GM13977 (cell line): ENCODE measurements at regions not wholly inside any gene's neighbourhood (a gene's known extent, or its start where the extent isn't known, plus 50 kb on each side); places are given as distances from the start of the nearest gene placed in this dataset.
A peak's percentile ranks its signal among the peaks of the same experiment; 100 is the strongest.
"Not testable (repeated sequence)": the region's sequence is repeated elsewhere in the genome, so short reads cannot be mapped to it uniquely, and the experiment has no call there.

Experiments
- DNase-seq: peaks from one replicate; pipeline ENCODE4 v3.0.0; 2012; ENCODE audit warnings: low spot score
- CTCF ChIP-seq: IDR thresholded peaks from 2 replicates; pipeline ENCODE4 v1.5.1; 2012; ENCODE audit warnings: mild to moderate bottlenecking, control low read depth; ENCODE audit not compliant: insufficient read depth; ENCODE audit errors: extremely low read depth, missing control alignments
- in situ Hi-C: fragments of 300-500 bp; cut with MboI; formaldehyde crosslinking; loops from one replicate; pipeline ENCODE4 v1.12.0; 2022; ENCODE audit warnings: low sequenced_read_pairs, low pct_unique_long_range_greater_than_20kb, mixed read lengths, inconsistent platforms; ENCODE audit not compliant: unreplicated experiment

DNA sequence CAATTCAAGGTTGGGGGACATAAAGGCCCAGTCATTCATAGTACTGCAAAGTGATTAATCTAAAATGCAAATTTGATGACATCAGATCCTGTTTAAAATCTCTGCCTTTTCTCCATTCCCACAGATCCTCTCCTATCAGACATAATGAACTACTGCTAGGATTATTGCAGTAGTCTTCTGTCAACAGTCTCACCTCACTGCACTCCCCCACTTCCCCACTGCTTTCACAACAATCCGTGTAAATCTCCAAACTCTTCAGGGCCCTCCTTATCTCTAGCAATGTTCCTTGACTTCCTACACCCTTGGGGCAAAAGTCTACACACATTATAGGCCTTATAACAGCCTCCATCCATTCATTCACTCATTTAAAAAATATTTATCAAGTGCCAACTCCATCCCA, 112.4 kb downstream of the KBTBD2 start:
- no peak for DNase-seq
- no peak for TF ChIP-seq CTCF
- in situ Hi-C loops, result no loop called here

- DNase-seq, in situ Hi-C loops: not testable (repeated sequence)
Measured at GRCh38 chr7:32777041-32777666, 114.4 kb downstream of the KBTBD2 start.

DNA sequence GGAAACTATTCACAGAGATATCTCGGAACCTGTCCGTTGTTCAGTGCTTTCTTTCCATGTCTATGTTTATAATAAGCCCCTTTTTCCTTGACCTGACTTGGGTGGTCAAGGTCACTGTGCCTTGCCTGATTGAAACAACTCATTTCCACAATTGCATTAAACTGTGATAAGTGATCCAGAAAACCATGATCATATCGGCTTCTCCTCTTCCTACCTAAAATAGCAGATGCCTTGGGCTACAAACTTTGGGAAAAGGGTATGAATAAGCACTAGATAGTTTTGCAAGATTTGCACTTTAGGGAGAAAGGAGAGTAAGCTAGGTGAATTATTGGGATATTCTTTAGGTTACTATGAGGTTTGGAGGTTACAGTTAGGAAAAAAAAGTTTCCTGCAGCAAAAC, 115.2 kb downstream of the KBTBD2 start:
- in situ Hi-C loops, DNase-seq: not testable (repeated sequence)

DNA sequence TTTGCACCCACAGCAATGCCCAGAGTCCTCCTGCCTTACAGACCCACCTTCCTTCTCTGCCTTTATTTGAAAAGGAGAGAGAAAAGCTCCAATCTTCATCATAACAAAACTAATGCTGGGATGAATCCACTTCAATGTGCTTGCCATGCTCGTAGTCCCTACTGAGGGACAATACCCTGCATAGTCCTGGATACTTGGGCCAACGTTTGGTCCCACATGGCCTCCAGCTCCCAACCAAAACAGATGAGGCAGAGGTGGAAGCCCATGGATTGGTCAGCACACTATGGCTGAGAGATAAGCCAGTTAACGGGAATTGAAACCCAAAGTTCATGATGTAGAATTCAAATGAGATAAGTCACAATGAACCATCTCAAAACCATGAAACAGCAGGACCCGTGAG, 115.8 kb downstream of the KBTBD2 start:
- in situ Hi-C loops, DNase-seq: not testable (repeated sequence)

DNA sequence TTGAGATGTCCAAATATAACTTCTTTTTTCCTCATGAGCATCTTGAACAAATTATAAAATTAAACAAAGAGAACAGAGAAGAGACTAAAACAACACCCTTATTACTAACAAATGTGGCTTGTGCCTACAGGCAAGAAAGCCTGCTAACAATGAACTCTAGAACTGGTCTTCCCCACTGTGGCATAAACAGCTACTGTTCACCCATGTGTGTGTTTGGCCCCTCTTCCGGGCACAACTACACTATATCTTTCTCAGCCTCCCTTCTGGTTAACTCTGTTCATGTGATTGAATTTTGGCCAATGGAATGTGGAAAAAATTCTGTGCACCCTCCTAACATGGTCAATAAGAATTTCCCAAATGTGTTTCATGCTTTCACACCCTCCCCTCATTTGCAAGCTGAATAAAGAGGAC, 117.0 kb downstream of the KBTBD2 start:
- no peak for DNase-seq
- in situ Hi-C loops, result no loop called here
- no peak for TF ChIP-seq CTCF

DNA sequence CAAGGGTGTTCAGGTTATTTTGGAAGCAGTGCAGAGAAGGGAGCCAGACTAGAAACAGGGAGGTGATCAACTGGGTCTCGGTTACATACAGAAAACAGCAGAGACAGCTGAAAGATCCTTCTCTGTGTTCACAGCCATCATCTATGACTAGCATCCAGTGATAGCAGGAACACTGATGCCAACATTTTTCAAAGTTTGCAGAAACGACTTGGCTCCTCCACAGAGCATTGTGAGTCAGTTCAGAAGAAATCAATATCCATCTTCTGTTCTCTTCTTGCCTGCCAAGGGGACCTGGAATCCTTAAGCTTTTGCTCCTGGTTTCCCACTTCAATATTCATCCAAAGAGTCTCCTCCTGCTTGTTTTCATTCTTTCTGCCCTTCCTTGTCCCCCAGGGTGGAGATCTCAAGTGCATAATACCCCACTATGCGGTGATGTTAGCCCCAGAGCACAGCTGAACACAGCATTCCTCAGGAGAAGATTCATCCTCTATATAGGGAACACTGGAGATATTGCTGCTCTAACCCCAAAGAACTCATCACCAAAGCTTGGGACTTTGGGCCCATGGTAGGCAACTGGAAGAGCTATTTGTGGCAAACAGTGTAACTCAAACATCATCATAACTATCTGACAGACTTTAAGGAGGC, 122.6 kb downstream of the KBTBD2 start:
- in situ Hi-C loops, DNase-seq: not testable (repeated sequence)

- in situ Hi-C loops, DNase-seq: not testable (repeated sequence)
Measured at GRCh38 chr7:32768338-32768737, 123.2 kb downstream of the KBTBD2 start.

GRCh38 chr7:32765649-32766251, 125.8 kb downstream of the KBTBD2 start:
- DNase-seq, in situ Hi-C loops: not testable (repeated sequence)
- TF ChIP-seq CTCF, result peak; percentile 38

- no peak for TF ChIP-seq CTCF
- in situ Hi-C loops, result no loop called here
- DNase-seq, result no peak
Measured at GRCh38 chr7:32765185-32765584, 126.4 kb downstream of the KBTBD2 start.
